GM19397 (cell line): ENCODE measurements at regions not wholly inside any gene's neighbourhood (a gene's known extent, or its start where the extent isn't known, plus 50 kb on each side); places are given as distances from the start of the nearest gene placed in this dataset.

ENCODE experiments used
- ATAC-seq: cut with Tn5 transposase; IDR thresholded peaks from one replicate; pipeline ENCODE4 v1.9.1; 2021; ENCODE audit warnings: mild to moderate bottlenecking, moderate library complexity; ENCODE audit not compliant: unreplicated experiment

GRCh38 chr13:34431827-34432581 is 510.1 kb upstream of the NBEA start:
- ATAC-seq, result no peak

- ATAC-seq, result no peak
Observed at GRCh38 chr13:34435338-34435737, 506.7 kb upstream of the NBEA start.

- ATAC-seq, result no peak
Observed at GRCh38 chr13:34437873-34438272, 504.2 kb upstream of the NBEA start.

DNA sequence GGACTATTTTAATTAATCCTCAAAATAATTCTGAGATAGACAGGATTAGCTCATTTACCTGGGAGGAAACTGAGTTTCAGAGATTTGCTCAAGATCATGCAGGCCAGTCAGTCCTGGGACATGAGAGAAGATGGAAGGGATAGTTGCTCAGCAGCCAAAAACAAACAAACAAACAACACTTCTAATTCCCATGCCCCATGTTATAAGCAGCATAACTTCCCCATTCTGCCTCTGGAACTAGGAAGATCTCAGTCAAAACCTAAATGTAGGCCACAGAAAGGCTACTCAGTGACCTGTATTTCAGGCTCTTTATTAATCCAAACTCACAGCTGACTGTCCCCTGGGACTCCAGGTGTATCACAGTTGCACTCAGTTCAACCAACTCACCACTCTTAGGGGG is 489.2 kb upstream of the NBEA start:
- ATAC-seq, result no peak

- ATAC-seq, result no peak
Observed at GRCh38 chr13:34458756-34459715, 483.0 kb upstream of the NBEA start.

DNA sequence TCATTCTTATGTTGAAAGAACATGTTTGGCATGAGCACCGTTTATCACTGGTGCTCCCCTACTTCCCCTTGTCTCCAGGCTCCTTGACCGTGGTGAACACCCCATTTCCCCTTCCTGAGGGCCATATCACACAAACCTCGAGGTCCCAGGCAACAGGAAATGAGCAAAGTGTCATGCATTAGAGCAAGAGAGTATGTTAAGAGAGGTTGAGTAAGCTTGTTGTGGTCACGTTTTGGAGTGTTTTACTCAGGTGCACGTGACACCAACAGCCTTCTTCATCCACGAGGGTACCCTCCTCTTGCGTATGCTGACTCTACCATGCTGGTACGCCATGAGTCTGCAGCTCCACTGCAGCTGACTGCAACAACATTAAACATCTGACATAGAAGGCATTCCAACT is 482.2 kb upstream of the NBEA start:
- ATAC-seq, result no peak

DNA sequence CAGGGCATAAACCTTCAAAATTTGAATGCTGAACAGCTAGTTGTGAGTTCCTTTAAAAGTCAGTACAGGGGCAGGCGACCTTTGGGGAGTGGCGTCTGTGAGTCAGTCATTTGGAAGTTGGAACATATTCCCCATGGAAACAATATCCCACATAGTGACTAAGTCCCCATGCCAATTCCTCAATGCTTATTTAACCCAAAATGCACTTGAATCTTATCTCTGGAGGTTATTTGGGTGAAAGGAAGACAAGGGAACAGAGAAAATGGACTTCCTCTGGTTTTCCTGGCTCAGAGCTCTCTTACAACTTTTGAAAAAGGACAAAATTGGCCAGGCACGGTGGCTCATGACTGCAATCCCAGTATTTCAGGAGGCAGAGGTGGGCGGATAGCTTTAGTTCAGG is 479.2 kb upstream of the NBEA start:
- ATAC-seq, result no peak

GRCh38 chr13:34464011-34464410 is 478.1 kb upstream of the NBEA start:
- no peak for ATAC-seq

DNA sequence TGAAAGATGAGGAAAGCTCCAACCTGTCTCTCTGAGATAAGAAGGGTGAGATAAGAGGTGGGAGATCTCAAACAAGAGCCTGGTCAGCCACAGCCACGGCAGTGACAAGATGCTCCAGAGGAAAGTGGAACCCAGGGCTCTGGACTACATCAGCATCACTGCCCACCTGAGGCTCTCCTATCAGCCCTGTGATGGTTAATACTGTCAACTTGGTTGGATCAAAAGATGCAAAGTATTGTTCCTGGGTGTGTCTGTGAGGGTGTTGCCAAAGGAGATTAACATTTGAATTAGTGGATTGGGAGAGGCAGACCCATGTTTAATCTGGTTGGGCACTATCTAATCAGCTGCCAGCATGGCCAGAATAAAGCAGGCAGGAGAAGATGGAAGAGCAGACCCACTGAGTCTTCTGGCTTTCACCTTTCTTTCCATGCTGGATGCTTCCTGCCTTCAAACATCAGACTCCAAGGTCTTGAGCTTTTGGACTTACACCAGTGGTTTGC is 476.6 kb upstream of the NBEA start:
- no peak for ATAC-seq

DNA sequence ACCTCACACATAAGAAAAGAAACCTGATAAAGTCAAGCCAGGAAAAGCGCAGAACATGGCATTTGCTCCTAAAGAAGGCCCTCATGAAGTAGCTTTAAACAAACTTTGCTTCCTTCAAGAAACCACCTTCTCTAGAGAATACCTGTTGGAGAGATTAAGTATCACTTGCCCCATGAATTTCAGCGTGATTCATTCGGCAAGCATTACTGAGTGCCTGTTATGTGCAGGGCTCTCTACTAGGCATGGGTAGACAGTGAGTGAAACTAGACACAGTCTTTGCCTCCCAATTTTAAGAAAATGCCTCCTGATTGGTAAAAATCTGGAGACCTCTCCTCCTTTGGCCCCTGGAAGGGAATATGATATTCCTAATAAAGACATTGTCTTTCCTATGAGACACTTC is 475.8 kb upstream of the NBEA start:
- no peak for ATAC-seq

DNA sequence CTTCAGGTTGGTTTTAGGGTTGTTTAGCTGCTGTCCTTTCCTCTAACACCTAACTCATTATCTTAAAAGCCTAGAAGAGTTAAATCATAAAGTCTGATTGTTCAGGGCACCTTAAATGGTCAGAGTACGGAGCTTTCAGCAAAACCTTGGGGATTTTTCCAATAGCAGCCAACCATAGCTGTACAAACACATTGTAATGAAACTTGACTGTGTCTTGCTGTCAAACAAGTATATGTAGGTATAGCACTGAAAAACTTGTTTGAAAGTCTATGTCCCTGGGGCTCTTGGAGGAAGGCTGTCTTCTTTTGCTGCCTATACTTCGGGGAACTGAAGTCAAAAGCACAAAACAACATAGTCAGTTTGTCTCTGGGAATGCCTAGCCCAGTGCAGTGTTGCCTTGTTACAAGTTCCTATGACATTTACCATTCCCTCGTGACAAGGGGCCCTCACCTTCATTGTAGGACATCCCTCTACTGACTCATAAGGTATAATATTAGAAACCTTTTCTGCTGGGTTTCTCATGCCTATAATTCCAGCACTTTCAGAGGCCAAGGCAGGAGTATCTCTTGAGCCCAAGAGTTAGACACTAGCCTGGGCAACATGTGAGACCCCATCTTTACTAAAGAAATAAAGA is 474.5 kb upstream of the NBEA start:
- no peak for ATAC-seq

- no peak for ATAC-seq
Observed at GRCh38 chr13:34469196-34469986, 472.7 kb upstream of the NBEA start.

DNA sequence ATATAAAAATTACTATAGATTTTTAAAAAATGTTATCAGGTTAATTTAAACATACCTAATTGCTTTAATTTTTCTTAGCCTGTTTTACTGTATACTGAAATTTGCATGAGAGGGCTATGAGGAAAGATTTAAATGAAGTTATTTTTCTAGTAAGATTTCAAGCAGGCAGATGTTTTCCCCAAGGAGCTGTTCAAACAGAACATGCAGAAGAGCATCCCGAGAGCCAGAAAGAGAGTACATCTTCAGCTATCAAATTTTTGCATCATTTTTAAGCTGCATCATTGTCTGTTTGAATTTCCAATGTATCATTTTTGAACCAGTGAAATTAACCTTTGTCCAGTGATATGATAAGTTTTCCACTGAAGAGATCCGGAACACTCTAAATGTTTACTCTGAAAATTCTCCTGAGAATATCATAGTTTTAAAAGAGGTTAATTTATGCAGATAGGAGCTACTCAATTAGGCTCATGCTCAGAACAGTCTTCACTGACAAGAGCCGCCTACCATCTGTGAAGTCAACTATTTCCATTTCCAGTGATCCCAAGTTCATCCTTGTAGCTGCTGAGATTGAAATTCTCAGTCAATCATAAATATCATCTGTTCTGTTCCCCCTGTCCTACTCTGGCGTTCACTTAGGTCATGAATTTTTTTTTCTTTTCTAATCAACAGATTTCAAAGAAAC is 467.7 kb upstream of the NBEA start:
- no peak for ATAC-seq

DNA sequence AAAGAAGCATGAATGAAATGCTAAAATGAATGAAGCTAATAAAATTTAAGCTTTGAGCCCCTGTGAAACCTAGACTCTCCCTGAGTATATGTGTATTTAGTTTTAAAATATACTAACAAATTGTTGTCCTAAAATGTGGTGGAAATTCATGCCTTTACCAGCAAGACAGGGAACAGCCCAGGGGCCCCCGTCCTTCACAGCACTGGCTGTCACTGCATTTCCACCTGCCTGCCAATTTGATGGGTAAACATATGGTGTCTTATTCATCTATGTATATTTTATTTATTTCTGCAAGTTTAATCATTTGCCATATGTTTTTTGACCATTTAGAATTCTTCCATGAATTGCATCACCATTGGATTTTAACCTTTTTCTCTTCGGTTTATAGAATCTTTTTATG is 463.7 kb upstream of the NBEA start:
- ATAC-seq, result no peak

GRCh38 chr13:34502011-34502410 is 440.1 kb upstream of the NBEA start:
- no peak for ATAC-seq

- ATAC-seq, result no peak
Observed at GRCh38 chr13:34502621-34503020, 439.4 kb upstream of the NBEA start.

GRCh38 chr13:34506796-34507195 is 435.3 kb upstream of the NBEA start:
- no peak for ATAC-seq

DNA sequence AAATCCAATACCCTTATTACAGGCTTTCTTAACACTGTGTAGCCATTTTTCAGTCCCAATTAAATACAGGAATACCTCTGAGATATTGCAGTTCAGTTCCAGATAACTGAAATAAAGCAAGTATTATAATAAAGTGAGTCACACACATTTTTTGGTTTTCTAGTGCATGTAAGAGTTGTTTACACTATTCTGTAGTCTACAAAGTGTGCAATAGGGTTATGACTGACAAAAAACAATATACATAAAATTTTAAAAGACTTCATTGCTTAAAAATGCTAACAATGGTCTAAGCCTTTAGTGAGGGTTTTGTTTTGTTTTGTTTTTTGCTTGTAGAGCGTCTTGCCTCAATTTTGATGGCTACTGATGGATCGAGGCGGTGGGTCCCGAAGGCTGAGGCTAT is 434.4 kb upstream of the NBEA start:
- no peak for ATAC-seq

GRCh38 chr13:34512817-34513216 is 429.3 kb upstream of the NBEA start:
- ATAC-seq, result no peak

DNA sequence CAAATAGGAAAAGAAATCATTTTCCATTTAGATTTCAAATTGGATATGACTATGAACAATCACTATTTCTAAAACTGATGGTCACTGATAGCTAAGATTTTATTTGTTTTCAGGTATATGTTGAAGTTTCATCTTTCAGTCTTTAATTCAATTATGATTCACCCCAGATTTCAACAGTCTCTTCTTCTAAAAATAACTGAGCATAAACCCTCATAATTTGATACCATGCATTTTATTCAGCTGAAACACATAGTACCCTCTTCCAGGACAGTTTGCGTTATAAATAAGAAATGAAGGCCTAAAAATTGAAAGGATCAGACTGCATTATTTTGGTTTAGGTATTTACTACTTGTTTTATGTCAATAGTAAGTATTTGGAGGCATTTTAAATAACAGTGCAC is 428.5 kb upstream of the NBEA start:
- no peak for ATAC-seq
